CD4-positive, alpha-beta T cell treated with Interleukin-1 beta for 1 hour (primary cell): ENCODE measurements at regions not wholly inside any gene's neighbourhood (a gene's known extent, or its start where the extent isn't known, plus 50 kb on each side); places are given as distances from the start of the nearest gene placed in this dataset.

ENCODE experiments used
- DNase-seq, 2 donors: peaks; one replicate each; pipeline ENCODE4 v3.0.0-alpha.2; 2020 to 2022

DNA sequence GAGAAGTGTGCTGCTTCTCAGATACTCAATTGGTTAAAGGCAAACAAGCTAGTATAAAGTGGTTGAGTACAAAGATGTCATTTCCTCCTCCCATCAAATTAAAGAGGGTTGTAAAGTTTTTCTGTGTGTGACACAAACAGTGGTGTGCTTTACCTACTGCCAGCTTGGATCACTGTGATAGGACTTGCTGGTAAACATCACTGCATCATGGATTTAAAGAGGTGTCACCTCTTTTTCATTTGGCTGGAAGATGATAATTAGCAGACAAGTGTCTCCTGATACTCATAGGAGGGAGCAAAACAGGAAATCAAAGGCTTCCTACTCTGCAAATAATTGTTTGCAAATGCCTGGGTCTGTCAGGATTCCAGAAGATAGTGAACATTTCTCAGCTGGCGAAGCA is 200.5 kb downstream of the MDFIC start:
- DNase-seq = no peak

DNA sequence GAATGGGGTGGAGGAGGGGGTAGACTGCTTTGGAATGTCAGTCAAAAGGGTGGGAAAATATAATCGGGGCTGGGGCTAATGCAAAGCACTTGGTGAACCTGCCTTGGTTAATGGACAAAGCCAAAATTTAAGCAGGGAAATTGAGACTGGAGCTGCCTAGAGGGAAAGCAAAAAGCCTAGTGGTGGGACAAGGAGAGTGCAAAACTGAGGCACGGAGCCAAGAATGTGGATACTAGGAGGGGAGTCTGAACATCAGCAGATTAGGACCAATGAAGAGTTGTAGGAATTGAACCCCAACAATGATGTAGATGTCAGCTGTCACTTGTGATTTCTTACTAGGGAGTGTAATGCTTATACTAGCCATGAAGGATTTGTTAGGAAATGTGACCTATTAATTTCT is 195.9 kb downstream of the MDFIC start:
- DNase-seq = no peak

DNA sequence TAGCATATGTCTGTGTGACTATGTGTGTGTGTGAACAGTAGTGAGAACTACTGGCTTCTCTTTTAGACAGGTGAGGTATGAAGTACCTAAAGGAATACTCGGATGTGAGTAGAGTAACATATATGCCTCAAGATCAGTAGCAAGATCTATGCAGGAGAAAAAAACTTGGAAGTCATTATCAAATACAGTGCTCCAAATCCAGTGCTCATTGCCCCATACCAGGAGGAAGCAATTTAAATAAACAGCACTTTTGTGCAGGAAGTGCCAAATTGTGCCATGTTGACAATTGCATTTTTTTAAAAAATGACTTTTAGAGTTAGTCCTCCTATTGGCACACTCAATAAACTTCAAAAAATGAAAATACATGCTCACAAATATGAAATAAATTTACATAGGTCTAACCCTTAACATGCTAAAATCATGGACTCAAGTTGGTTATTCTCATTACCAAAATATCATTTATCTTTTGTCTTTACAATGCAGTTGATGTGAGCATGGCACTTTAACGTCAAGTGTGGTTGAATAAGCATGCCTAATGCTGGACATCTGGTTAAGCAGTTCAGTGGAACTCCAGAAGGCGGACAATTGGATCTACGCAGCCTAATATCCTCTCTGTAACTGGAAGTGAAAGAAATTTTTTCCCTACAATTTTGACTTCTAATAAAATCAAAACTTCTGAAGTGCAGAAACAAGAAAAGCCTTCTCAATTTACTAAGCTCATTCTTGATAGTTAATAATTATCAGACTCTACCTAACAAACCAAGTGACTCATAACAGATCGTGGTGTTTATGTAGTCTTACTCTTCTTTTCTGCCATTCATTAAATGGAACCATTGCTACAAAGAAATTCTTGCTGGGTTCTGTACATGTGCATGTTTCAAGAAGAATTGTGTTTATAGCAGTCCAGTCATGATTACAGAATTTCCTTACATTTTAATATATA is 195.2 kb downstream of the MDFIC start:
- DNase-seq = no peak

- no peak for DNase-seq
These were observed 191.9 kb downstream of the MDFIC start for GRCh38 chr7:115113776-115114175.

DNA sequence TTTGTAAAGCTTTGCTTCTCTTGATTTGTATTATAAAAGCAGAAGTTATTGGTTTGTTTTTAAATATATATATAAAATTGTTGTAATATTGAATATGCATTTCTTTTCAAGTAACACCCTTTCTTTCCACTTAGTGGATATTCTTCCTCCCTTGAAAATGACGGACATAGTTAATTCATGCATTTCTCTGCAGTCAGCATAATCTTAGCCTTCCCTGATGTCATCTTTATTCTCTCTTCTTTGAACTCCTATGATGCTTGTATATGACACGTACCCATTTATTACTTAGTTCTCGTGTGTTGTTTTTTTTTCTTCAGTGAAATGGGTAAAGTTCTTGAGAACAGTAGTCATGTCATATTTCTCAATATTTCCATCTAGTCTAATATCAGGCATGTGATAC is 191.2 kb downstream of the MDFIC start:
- no peak for DNase-seq

DNA sequence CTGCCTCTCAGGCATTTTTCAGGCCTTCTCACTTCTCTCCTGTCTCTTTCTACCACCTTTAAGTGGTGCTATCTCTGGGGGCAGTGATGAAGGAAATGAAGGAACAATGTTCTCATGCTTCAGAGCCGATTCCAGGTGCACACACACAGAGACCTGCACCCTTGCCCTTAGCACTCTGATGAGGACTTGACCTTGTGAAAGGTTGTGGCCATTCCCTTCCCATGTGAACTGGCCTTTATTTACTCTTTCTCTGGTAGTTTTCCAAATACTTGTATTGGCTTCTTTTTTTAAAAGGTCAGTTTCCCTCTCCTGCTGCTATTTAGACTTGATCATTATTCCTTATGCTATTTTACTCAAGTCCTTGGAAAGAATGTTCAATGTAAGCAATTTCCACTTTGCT is 188.6 kb downstream of the MDFIC start:
- DNase-seq = no peak

GRCh38 chr7:115106316-115106715 is 184.4 kb downstream of the MDFIC start:
- DNase-seq = no peak

DNA sequence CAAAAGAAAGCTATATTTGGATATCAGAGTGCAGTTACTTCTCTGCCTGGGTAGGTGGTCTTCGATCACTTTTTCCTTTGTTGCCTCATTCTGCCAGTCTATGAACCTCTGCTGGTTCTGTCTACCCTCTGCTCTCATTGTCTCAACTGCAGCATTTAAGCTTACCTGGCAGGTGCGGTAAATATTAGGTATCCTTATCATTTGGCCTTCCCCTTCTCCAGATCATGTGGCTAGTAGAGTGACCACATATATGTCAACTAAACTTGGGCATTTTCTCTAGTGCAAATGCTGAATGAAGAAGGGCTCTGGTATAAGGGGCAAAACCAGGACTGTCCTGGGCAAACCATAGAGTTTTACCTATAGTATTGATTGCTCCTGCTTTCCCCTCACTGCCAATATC is 180.8 kb downstream of the MDFIC start:
- no peak for DNase-seq

DNA sequence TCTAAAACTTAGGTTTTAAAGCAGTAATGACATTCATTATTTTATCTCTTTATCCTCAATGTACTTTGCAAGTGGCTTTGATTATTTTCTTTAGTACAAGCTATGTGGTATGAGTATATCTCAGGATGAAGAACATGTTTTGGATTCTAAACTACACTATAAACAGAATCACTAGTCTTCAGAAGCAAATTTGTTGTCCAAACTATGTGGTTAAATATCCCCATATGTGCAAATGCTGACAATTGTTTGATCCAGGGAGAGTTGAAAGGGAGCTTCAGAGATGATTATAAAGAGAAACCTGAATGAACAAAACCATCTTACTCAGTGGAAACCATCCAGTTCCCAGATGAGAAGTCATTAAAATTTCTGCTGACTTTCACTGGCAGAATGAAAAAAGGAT is 179.3 kb downstream of the MDFIC start:
- no peak for DNase-seq

- no peak for DNase-seq
These were observed 178.0 kb downstream of the MDFIC start for GRCh38 chr7:115099906-115100305.

GRCh38 chr7:115097175-115097671 is 175.3 kb downstream of the MDFIC start:
- DNase-seq = no peak

DNA sequence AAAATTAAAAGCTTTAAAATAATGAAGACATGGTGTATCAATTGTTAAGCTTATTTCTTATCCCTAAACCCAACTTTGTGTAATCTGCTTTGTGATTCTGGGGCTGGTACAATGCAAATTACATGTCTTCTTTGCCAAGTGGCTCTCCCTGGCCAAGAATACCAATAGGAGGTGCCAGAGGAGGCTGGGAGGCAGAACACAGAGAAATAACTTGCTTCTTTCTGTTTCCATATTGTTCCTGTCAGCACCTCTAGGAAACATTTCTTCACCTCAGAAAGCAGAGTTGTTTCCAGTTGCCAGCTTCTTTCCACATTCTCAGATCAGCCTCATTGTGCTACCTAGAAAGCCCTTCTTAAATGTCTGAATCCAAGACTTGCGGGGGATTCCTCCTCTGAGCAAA is 174.4 kb downstream of the MDFIC start:
- DNase-seq = no peak

DNA sequence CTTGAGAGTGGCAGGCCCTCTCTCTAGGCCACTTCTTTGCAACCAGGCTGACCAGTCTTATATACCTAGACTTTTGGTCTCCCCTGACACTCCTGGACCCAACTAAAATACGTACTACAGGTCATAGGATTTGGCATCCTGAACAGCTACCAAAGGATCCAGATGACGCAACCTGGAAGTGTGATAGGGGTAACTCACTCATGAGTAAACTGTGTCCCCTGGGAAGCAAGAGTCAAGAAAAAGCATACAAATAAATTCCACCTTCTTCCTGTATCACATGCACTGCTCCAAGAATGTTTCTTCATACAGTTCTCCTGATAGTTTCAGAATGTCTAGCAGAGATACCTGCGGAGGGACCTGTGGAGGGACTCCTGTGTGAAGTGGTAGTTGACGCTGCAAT is 172.3 kb downstream of the MDFIC start:
- no peak for DNase-seq

DNA sequence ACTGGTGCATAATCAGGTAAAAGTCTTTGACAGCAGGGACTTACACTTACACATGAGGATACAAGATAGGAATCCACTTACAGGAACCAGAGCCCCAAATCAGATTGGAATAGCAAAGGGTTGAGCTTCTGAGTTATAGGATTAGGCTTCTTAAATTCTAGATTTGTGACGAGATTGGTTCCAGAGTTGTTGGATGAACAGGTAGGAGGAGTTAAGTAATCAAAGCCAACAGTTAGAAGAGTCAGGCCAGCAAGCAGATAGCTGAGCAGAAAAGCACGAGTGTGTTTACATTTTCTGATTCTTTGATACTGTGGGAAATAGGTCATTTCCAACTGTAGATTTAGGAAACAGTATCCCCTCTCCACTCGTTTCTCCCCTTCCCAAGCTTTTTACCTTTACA is 167.0 kb downstream of the MDFIC start:
- no peak for DNase-seq

GRCh38 chr7:115087437-115087836 is 165.5 kb downstream of the MDFIC start:
- DNase-seq = no peak

DNA sequence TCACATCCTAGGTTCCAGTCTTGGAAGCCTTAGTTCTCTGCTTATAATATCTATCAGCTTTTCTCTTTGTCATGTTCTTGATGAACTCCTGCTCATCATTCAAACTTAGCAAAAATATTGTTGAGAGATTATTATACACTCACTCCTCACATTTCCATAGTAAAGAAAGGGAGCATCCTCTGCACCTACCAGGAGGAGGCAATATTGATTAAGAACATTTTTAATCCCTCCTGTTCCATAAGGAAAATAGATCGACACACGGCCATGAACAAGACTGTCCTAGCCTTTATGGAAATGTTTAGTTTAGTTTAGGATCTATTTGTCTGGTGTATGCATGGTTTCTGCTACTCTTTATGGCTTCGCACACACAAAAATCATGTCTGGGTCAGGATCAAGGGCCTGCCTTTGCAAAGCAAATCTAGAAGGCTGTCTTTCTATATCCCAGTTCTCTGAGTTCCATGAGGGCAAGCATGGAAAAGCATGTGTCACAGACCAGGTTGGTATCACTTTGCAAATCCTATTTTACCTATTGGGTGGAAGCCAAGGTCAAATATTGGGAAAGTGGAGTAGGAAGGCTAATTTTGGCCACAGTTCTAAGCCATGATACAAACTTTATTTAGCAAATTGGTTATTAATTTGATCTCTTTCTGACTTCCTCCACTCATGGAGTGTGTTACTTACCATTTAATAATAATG is 164.4 kb downstream of the MDFIC start:
- DNase-seq = no peak

- DNase-seq = no peak
These were observed 163.5 kb downstream of the MDFIC start for GRCh38 chr7:115085421-115085820.

DNA sequence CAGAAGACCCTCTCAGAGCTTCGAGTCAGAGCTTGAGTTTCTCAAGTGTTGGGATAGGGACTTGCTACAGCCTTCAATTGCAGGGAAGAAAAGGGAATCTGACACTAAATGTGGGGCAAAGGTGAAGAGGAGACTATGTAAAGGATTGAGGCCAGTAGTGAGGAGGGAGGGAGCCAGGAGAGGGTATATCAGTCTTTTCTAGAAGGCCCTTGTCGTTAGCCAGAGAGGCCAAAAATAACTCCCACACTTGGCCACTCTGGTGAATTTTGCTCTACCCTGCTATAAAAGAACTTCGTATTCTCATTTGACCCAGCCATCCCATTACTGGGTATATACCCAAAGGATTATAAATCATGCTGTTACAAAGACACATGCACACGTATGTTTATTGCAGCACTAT is 162.0 kb downstream of the MDFIC start:
- no peak for DNase-seq

DNA sequence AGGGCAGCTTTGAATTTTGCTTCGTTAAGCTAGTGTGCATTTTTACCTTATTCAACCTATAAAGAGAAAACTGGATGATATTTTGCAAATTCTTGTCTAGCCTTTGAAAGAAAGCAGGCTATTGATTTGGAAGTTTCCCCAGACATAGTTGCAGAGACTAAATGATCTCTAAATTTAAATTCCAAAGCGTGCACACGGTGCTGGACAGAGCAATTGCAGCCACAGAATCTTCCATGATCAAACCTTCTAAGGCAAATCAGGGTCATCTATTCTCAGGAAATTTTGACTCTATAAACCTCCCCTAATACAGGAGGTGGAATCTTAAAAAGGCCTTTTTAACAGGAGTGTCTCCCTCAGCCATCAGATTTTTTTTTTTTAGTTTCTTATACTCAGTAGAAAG is 159.9 kb downstream of the MDFIC start:
- DNase-seq = no peak

DNA sequence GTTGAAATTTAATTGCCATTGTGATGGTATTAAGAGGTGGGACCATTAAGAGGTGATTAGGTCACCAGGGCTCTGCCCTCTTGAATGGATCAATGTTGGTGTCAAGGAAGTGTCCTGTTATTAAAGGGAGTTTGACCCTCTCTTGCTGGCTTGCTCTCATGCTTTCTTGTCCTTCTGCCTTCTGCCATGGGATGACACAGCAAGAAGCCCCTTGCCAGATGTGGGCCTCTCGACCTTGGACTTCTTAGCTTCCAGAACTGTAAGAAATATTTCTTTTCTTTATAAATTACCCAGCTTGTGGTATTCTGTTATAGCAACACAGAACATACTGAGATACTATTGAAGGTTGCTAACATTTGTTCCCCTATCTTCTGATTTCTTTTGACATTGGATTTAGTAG is 157.0 kb downstream of the MDFIC start:
- no peak for DNase-seq

- no peak for DNase-seq
These were observed 156.5 kb downstream of the MDFIC start for GRCh38 chr7:115078386-115078785.

GRCh38 chr7:115070311-115070710 is 148.4 kb downstream of the MDFIC start:
- DNase-seq = no peak
